PFSK-1 (cell line): ENCODE measurements at regions not wholly inside any gene's neighbourhood (a gene's known extent, or its start where the extent isn't known, plus 50 kb on each side); places are given as distances from the start of the nearest gene placed in this dataset.

ENCODE experiments used
- FOXP2 ChIP-seq: optimal IDR thresholded peaks from 2 replicates; pipeline ENCODE3; 2011; ENCODE audit warnings: borderline replicate concordance, control low read depth, inconsistent platforms; ENCODE audit not compliant: insufficient read depth; ENCODE audit errors: extremely low read length, extremely low read depth
- POLR2AphosphoS5 ChIP-seq: IDR thresholded peaks from 2 replicates; pipeline ENCODE4 v1.6.1; 2012; ENCODE audit warnings: low read depth, mild to moderate bottlenecking, control low read depth, low read length, moderate library complexity
- SIN3A ChIP-seq: IDR thresholded peaks from 2 replicates; pipeline ENCODE4 v1.6.1; 2012; ENCODE audit warnings: mild to moderate bottlenecking, low read length, moderate library complexity, borderline replicate concordance; ENCODE audit not compliant: insufficient read depth
- TAF1 ChIP-seq: IDR thresholded peaks from 2 replicates; pipeline ENCODE4 v1.6.1; 2012; ENCODE audit warnings: low read length, control low read depth, borderline replicate concordance; ENCODE audit not compliant: insufficient read depth
- TF ChIP-seq, protein P1 (sequence below), 2 experiments: IDR thresholded peaks; 2 replicates each; pipeline versions ENCODE4 v1.6.1 to v1.8.0; 2011 to 2012; ENCODE audit warnings: low read depth in 2 of 2, low read length in 2 of 2, control low read depth in 1 of 2, inconsistent platforms in 1 of 2, mild to moderate bottlenecking in 1 of 2, moderate library complexity in 1 of 2; ENCODE audit not compliant: insufficient read depth in 1 of 2

DNA sequence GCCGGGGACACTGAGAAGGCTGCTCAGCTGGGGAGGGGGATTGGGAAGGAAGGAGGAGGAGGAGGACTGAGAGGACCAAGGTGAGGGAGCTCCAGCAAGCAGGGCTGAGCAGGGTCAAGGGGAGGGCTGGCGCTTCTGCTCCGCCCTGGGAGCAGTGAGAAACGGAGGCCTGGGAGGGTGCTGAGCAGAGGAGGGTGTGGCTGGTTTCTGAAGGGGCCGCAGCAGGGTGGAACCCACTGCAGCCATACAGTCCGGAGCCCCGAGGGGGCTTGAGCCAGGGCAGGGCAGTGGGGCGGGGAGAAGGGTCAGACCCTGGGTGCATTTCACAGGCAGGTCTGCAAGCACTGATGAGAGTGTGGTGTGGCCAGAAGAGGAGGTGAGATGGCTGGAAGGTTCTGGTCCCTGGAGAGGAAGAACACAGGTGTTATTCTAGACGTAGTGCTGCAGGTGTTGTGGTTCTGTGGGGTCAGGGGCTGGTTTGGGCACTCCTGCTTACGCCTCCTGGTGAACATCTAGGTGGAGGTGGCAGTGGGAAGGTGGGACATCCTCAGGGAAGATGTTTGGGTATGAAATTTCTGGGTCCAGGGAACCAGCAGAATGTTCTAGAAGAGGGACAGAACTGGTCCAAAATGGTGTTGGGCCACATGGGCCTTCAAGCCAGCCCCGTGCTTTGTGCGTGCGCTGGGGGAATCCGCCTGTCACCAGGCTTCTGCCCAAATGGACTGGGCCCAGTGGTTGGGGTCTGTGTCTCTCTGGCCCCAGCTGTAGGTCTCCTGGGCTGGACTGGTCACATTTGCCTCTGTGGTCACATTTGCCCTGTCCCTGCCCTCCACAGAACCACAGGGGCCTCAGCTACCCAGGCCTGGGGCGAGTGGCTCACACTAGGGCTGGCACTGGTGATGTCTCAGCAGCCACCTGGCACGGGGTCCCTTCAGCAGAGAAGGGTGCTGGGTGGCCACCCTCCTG, 714.7 kb downstream of the BRD1 start:
- TF ChIP-seq TAF1 (no peak), FOXP2 (no peak), POLR2AphosphoS5 (no peak), SIN3A (no peak)
- TF ChIP-seq, protein P1, sequence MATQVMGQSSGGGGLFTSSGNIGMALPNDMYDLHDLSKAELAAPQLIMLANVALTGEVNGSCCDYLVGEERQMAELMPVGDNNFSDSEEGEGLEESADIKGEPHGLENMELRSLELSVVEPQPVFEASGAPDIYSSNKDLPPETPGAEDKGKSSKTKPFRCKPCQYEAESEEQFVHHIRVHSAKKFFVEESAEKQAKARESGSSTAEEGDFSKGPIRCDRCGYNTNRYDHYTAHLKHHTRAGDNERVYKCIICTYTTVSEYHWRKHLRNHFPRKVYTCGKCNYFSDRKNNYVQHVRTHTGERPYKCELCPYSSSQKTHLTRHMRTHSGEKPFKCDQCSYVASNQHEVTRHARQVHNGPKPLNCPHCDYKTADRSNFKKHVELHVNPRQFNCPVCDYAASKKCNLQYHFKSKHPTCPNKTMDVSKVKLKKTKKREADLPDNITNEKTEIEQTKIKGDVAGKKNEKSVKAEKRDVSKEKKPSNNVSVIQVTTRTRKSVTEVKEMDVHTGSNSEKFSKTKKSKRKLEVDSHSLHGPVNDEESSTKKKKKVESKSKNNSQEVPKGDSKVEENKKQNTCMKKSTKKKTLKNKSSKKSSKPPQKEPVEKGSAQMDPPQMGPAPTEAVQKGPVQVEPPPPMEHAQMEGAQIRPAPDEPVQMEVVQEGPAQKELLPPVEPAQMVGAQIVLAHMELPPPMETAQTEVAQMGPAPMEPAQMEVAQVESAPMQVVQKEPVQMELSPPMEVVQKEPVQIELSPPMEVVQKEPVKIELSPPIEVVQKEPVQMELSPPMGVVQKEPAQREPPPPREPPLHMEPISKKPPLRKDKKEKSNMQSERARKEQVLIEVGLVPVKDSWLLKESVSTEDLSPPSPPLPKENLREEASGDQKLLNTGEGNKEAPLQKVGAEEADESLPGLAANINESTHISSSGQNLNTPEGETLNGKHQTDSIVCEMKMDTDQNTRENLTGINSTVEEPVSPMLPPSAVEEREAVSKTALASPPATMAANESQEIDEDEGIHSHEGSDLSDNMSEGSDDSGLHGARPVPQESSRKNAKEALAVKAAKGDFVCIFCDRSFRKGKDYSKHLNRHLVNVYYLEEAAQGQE (IDR thresholded peaks at IDR 0.05; ENCODE audit: insufficient read depth in 1 of 2, low read depth in 2 of 2, low read length in 2 of 2) = no peak

GRCh38 chr22:49112176-49112575, 715.5 kb downstream of the BRD1 start:
- TF ChIP-seq FOXP2 (no peak), SIN3A (no peak), POLR2AphosphoS5 (no peak), TAF1 (no peak)
- TF ChIP-seq, protein P1 (IDR thresholded peaks at IDR 0.05; ENCODE audit: insufficient read depth in 1 of 2, low read depth in 2 of 2, low read length in 2 of 2) = no peak

DNA sequence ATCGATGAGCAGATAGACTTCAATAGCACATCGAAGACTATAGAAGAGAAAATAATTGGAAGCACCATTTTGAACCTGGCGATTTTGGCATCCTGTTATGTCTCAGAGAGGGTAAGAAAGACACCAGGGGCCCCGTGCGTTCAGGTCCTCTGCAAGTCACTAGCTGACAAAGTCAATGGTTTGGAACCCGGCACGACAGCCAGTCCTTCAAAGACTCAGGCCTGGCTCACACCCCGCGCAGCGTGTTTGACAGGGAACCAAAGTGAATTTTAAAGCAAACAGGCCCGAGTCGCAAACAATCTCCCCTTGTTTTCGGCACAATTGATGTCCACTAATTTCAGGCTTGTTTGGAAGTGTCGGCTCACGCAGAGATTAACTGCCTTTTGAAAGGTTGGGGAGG, 716.6 kb downstream of the BRD1 start:
- TF ChIP-seq, protein P1 (IDR thresholded peaks at IDR 0.05; ENCODE audit: insufficient read depth in 1 of 2, low read depth in 2 of 2, low read length in 2 of 2) = no peak

GRCh38 chr22:49108636-49109315, 718.9 kb downstream of the BRD1 start:
- TF ChIP-seq POLR2AphosphoS5 = no peak
- no peak for TF ChIP-seq TAF1
- TF ChIP-seq, protein P1 (IDR thresholded peaks at IDR 0.05; ENCODE audit: insufficient read depth in 1 of 2, low read depth in 2 of 2, low read length in 2 of 2) = no peak
- TF ChIP-seq SIN3A = no peak
- TF ChIP-seq FOXP2 = no peak
